Thoracic aorta (tissue), 2 donors: ENCODE measurements at regions not wholly inside any gene's neighbourhood (a gene's known extent, or its start where the extent isn't known, plus 50 kb on each side); places are given as distances from the start of the nearest gene placed in this dataset.

Experiments
- ATAC-seq: fragments of 150-250 bp; one replicate; pipeline ENCODE4 v1.8.0; 2017; ENCODE audit warnings: low read depth; ENCODE audit not compliant: insufficient number of reproducible peaks, low FRiP score
- DNase-seq: peaks from one replicate; pipeline ENCODE4 v3.0.0-alpha.2; 2020; ENCODE audit warnings: low spot score
- H3K27ac ChIP-seq, 2 donors: fragments of 200-600 bp; sonication (generic); 1 replicate in 1 of 2; 2 replicates in 1 of 2; pipeline ENCODE4 v1.5.1; 2016; ENCODE audit warnings: mild to moderate bottlenecking in 2 of 2, moderate library complexity in 2 of 2
- H3K27me3 ChIP-seq: fragments of 200-600 bp; sonication (generic); replicated peaks from 2 replicates; pipeline ENCODE4 v1.6.0; 2016; ENCODE audit warnings: mild to moderate bottlenecking; ENCODE audit not compliant: insufficient read depth
- H3K36me3 ChIP-seq: fragments of 200-600 bp; sonication (generic); one replicate; pipeline ENCODE4 v1.5.1; 2016
- H3K4me1 ChIP-seq, 2 donors: fragments of 200-600 bp; sonication (generic); 1 replicate in 1 of 2; 2 replicates in 1 of 2; pipeline versions ENCODE4 v1.5.1 to v1.6.0; 2016; ENCODE audit warnings: low read depth in 2 of 2, mild to moderate bottlenecking in 1 of 2; ENCODE audit not compliant: control insufficient read depth in 1 of 2
- H3K4me3 ChIP-seq: fragments of 200-600 bp; sonication (generic); 2 replicates; pipeline ENCODE4 v1.5.1; 2016; ENCODE audit warnings: mild to moderate bottlenecking
- H3K9me3 ChIP-seq: fragments of 200-600 bp; sonication (generic); 2 replicates; pipeline ENCODE4 v1.5.1; 2016
- CTCF ChIP-seq: fragments of 200-600 bp; sonication (generic); IDR thresholded peaks from one replicate; pipeline ENCODE4 v1.5.1; 2019; ENCODE audit warnings: antibody characterized with exemption

GRCh38 chr9:108119530-108120113, 630.1 kb upstream of the KLF4 start:
- no peaks in the 10 kb centered on the region for H3K36me3 ChIP-seq
- DNase-seq (no peak), ATAC-seq (no peak)
- no peaks in the 10 kb centered on the region for H3K4me1 ChIP-seq
- no peaks in the 10 kb centered on the region for H3K27me3 ChIP-seq
- H3K4me3 ChIP-seq, result no peak overlapping the region
- H3K9me3 ChIP-seq, result no peaks in the 10 kb centered on the region
- H3K27ac ChIP-seq, result no peak overlapping the region
- TF ChIP-seq CTCF, result no peak

DNA sequence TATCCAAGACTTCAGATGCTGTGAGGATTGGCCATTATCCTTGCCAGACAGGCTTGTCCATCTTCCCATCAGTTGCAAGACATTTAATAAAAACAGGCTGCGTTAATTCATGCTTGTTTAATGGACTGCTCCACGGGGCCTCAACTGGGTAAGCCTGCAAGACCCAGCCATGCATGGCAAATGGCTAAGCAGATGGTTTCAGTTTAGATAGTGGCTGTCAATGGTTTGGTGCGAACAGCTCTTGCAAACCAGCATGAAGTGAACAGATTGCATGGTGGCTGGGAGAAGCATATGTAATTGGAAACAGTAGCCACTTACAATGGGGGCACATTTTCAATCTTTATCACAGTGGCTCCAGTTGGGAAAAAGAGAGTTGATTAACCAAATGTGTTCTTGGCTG, 628.2 kb upstream of the KLF4 start:
- DNase-seq (no peak), ATAC-seq (no peak)
- Histone ChIP-seq H3K27me3 (no peaks in the 10 kb centered on the region), H3K36me3 (no peaks in the 10 kb centered on the region), H3K4me3 (no peak overlapping the region), H3K4me1 (no peaks in the 10 kb centered on the region), H3K27ac (no peak overlapping the region), H3K9me3 (no peaks in the 10 kb centered on the region)
- no peak for TF ChIP-seq CTCF

- Histone ChIP-seq H3K27ac (no peak overlapping the region), H3K4me3 (no peak overlapping the region), H3K36me3 (no peaks in the 10 kb centered on the region), H3K9me3 (no peaks in the 10 kb centered on the region), H3K27me3 (no peaks in the 10 kb centered on the region), H3K4me1 (no peaks in the 10 kb centered on the region)
- no peak for ATAC-seq
- DNase-seq, result no peak
- no peak for TF ChIP-seq CTCF
Observed at GRCh38 chr9:108117306-108117705, 627.7 kb upstream of the KLF4 start.

GRCh38 chr9:108113596-108113995, 624.0 kb upstream of the KLF4 start:
- TF ChIP-seq CTCF, result no peak
- ATAC-seq, result no peak
- DNase-seq, result no peak
- H3K4me1 ChIP-seq, result no peaks in the 10 kb centered on the region
- no peaks in the 10 kb centered on the region for H3K36me3 ChIP-seq
- H3K27ac ChIP-seq, result no peak overlapping the region
- H3K27me3 ChIP-seq, result no peaks in the 10 kb centered on the region
- no peak overlapping the region for H3K4me3 ChIP-seq
- H3K9me3 ChIP-seq, result no peaks in the 10 kb centered on the region

- no peaks in the 10 kb centered on the region for H3K36me3 ChIP-seq
- H3K4me3 ChIP-seq, result no peak overlapping the region
- no peaks in the 10 kb centered on the region for H3K4me1 ChIP-seq
- no peak overlapping the region for H3K27ac ChIP-seq
- ATAC-seq, result no peak
- H3K27me3 ChIP-seq, result no peaks in the 10 kb centered on the region
- H3K9me3 ChIP-seq, result no peaks in the 10 kb centered on the region
- DNase-seq, result no peak
- TF ChIP-seq CTCF, result no peak
Observed at GRCh38 chr9:108109927-108110690, 620.5 kb upstream of the KLF4 start.
